ENCODE measurements at regions not wholly inside any gene's neighbourhood (a gene's known extent, or its start where the extent isn't known, plus 50 kb on each side); places are given as distances from the start of the nearest gene placed in this dataset.
A peak's percentile ranks its signal among the peaks of the same experiment; 100 is the strongest.
"Not testable (repeated sequence)": the region's sequence is repeated elsewhere in the genome, so short reads cannot be mapped to it uniquely, and the experiment has no call there.

DNA sequence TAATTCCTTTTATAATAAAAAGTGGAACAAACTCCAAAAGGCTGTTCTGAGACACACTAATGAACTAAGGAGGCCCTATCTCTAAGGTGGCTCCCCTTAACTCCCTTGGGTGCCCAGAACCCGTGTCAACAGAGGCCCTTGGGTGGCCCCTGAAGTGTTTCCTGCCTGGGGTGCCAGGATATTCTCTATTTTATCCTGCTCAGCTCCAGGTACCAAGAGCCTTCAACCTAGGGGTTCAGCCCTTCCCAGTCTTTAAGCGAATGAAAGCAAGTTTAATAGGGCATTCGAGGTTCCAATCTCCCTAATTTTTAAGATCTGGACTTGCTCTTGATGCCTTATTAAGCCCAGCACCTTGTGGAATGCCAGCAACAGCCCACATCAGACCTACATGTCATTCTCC, 64.4 kb upstream of the MYO3A start:
- no peak for DNase-seq

DNA sequence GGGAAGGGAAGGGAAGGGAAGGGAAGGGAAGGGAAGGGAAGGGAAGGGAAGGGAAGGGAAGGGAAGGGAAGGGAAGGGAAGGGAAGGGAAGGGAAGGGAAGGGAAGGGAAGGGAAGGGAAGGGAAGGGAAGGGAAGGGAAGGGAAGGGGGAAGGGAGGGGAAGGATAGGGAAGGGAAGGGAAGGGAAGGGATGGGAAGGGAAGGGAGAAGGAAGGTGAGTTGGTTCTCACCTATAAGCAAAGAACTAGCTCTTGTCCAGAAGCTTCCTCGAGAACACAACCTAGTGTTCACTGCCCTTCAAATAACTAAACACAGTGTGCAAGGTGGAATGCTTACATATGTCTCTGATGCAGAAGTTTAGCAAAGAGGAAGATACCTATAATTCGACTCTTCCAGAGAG, 59.6 kb upstream of the MYO3A start:
- DNase-seq, result not testable (repeated sequence)

- DNase-seq, result peak; percentile 57 to 85 (median 72)
Measured at GRCh38 chr10:25875556-25876165, 58.4 kb upstream of the MYO3A start.

DNA sequence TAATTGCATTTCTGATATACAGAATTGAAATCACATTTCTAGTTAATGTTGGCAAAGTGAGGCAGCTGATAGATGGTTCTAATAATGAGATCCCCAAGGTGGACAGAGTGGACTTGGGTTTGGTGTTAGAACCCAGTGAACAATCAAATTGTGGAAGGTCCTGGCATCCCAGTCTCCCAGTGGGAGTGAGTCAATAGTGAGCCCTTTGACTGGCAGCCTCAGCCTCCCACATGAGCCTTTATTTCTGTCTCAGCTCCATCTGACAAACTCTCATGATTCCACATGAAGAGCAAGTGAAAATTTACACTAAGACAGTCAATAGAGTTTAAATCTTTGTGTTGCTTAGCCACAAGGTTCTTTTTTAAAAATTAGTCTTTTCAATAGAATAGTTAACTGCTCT, 56.7 kb upstream of the MYO3A start:
- no peak for DNase-seq
